ENCODE measurements at regions not wholly inside any gene's neighbourhood (a gene's known extent, or its start where the extent isn't known, plus 50 kb on each side); places are given as distances from the start of the nearest gene placed in this dataset.

DNA sequence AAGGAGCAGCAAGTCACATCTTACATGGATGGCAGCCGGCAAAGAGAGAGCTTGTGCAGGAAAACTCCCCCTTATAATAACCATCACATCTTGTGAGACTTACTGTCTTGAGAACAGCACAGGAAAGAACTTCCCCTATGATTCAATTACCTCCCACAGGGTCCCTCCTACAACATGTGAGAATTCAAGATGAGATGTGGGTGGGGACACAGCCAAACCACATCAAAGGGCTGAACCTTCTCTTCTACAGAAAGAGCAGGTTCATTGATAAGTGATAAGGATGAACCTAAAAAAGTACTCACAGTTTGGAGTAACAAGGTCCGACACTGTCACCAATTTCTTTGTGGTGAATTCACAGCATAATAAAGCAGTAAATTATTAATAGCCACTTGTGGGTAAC is 422.2 kb upstream of the FSIP2 start:
- Histone ChIP-seq H3K27ac (ENCODE audit: low read depth, low read length) (no peak overlapping the region), H3K27me3 (ENCODE audit: control insufficient read depth, insufficient read depth, low read length) (no peaks in the 10 kb centered on the region), H3K9me3 (ENCODE audit: control insufficient read depth, insufficient read depth, low read length) (no peaks in the 10 kb centered on the region), H3K4me3 (ENCODE audit: low read depth, low read length) (no peak overlapping the region), H3K36me3 (ENCODE audit: control insufficient read depth, insufficient read depth, low read length) (no peaks in the 10 kb centered on the region), H3K4me1 (ENCODE audit: control insufficient read depth, insufficient read depth, low read length) (no peaks in the 10 kb centered on the region)
- no CpG with 5 or more reads among the region's 2 CpGs for WGBS (ENCODE audit: insufficient coverage)
- no peak for DNase-seq (ENCODE audit: low read depth in 4 of 6, low spot score in 6 of 6)

DNA sequence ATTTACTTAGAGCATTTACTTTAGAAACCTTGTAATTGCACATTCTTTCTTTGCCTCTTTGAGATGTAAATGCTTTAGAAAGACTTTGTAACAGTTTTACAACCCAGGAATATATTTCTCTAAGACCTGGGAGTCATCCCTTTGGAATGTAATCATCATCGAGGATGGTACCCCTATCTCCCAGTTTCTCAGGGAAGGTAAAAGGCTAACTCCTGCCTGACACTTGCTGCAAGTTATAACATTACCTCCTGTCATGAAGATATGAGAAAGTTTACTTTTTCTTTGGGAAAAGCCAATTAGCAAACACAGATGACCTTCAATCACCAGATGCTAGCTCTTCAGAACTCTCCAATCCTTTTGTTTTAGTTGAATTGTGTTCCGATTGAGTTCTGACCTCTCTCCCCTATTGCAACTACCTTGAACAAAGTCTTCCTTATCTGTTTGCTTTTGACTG is 420.3 kb upstream of the FSIP2 start:
- H3K27me3 ChIP-seq (ENCODE audit: control insufficient read depth, insufficient read depth, low read length) = no peaks in the 10 kb centered on the region

DNA sequence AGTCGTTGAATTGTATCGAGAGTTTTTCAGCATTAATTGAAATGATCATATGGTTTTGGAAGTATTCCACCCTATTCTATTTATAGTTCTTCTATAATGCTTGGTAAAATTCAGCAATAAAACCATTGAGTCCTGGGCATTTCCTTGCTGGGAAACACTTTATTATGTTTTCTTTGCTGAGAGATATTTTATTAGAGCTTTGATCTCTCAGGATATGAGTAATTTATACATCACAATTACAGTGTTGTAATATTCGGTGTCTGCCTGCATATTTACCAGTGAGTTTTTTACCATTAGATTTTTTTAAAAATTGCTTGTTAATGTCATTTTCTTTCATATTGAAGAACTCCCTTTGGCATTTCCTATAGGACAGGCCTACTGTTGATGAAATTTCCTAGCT is 402.7 kb upstream of the FSIP2 start:
- DNase-seq (ENCODE audit: low read depth in 4 of 6, low spot score in 6 of 6) = no peak
- WGBS (ENCODE audit: insufficient coverage) = no CpG with 5 or more reads among the region's 3 CpGs

More for the DNA sequence above, 420.3 kb upstream of the FSIP2 start:
- no peaks in the 10 kb centered on the region for H3K36me3 ChIP-seq (ENCODE audit: control insufficient read depth, insufficient read depth, low read length)
- H3K9me3 ChIP-seq (ENCODE audit: control insufficient read depth, insufficient read depth, low read length) = no peaks in the 10 kb centered on the region
- H3K4me3 ChIP-seq (ENCODE audit: low read depth, low read length) = no peak overlapping the region
- H3K4me1 ChIP-seq (ENCODE audit: control insufficient read depth, insufficient read depth, low read length) = no peaks in the 10 kb centered on the region
- no CpG with 5 or more reads among the region's 2 CpGs for WGBS (ENCODE audit: insufficient coverage)
- no peak overlapping the region for H3K27ac ChIP-seq (ENCODE audit: low read depth, low read length)
- DNase-seq (ENCODE audit: low read depth in 4 of 6, low spot score in 6 of 6) = no peak

DNA sequence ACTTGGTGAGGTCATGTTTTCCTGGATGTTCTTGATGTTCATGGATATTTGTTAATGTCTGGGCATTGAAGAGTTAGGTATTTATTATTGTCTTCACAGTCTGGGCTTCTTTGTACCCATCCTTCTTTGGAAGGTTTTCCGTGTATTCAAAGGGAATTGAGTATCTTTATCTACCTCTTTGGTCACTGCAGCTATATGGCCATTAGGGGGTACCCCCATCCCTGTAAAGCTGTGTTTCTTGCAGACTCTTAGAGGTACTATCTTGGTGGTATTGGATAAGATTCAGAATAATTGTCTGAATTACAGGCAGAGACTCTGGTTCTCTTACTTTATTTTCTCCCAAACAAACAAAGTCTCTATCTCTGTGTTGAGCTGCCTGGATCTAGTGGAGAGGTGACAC is 401.6 kb upstream of the FSIP2 start:
- Histone ChIP-seq H3K36me3 (ENCODE audit: control insufficient read depth, insufficient read depth, low read length) (no peaks in the 10 kb centered on the region), H3K4me3 (ENCODE audit: low read depth, low read length) (no peak overlapping the region), H3K27me3 (ENCODE audit: control insufficient read depth, insufficient read depth, low read length) (no peaks in the 10 kb centered on the region), H3K27ac (ENCODE audit: low read depth, low read length) (no peak overlapping the region), H3K9me3 (ENCODE audit: control insufficient read depth, insufficient read depth, low read length) (no peaks in the 10 kb centered on the region), H3K4me1 (ENCODE audit: control insufficient read depth, insufficient read depth, low read length) (no peaks in the 10 kb centered on the region)
- DNase-seq (ENCODE audit: low read depth in 4 of 6, low spot score in 6 of 6) = no peak
- WGBS (ENCODE audit: insufficient coverage) = no CpG with 5 or more reads among the region's 1 CpG

More for the DNA sequence above, 402.7 kb upstream of the FSIP2 start:
- Histone ChIP-seq H3K27me3 (ENCODE audit: control insufficient read depth, insufficient read depth, low read length) (no peaks in the 10 kb centered on the region), H3K27ac (ENCODE audit: low read depth, low read length) (no peak overlapping the region), H3K4me1 (ENCODE audit: control insufficient read depth, insufficient read depth, low read length) (no peaks in the 10 kb centered on the region), H3K36me3 (ENCODE audit: control insufficient read depth, insufficient read depth, low read length) (no peaks in the 10 kb centered on the region), H3K4me3 (ENCODE audit: low read depth, low read length) (no peak overlapping the region), H3K9me3 (ENCODE audit: control insufficient read depth, insufficient read depth, low read length) (no peaks in the 10 kb centered on the region)

DNA sequence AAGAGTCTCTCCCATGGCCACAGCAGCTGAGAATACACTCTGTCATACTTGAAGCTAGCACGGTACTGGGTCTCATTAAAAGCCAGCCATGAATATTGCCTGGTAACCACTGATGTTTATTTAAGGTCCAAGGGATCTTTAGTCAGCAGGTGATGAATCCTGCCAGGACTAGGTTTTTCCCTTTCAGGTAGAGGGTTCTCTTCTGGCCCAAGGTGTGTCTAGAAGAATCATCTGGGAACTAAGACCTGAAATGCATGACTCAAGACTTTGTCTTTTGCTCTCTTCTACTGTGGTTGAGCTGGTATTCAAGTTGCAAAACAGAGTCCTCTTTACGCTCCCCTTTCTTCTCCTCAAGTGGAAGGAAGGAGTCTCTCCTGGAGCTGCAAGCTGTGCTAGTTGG is 400.5 kb upstream of the FSIP2 start:
- 100% methylated on average over 1 of the region's 2 CpGs for WGBS (ENCODE audit: insufficient coverage)
- DNase-seq (ENCODE audit: low read depth in 4 of 6, low spot score in 6 of 6) = no peak

DNA sequence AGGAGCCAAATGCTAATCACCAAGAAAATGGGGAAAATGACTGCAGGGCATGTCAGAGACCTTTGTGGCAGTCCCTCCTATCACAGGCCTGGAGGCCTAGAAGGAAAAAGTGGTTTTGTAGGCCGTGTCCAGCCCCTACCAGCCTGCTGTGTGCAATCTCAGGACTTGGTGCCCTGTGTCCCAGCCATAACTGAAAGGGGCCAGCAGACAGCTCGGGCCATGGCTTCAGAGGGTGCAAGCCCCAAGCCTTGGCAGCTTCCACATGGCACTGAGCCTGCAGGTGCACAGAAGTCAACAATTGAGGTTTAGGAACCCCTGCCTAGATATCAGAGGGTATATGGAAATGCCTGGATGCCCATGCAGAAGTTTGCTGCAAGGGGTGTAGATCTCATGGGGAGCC is 391.2 kb upstream of the FSIP2 start:
- H3K4me1 ChIP-seq (ENCODE audit: control insufficient read depth, insufficient read depth, low read length) = no peaks in the 10 kb centered on the region
- WGBS (ENCODE audit: insufficient coverage) = 73% methylated on average over 2 of the region's 2 CpGs
- H3K9me3 ChIP-seq (ENCODE audit: control insufficient read depth, insufficient read depth, low read length) = no peaks in the 10 kb centered on the region
- H3K36me3 ChIP-seq (ENCODE audit: control insufficient read depth, insufficient read depth, low read length) = no peaks in the 10 kb centered on the region
- H3K27me3 ChIP-seq (ENCODE audit: control insufficient read depth, insufficient read depth, low read length) = no peaks in the 10 kb centered on the region
- no peak overlapping the region for H3K4me3 ChIP-seq (ENCODE audit: low read depth, low read length)
- no peak overlapping the region for H3K27ac ChIP-seq (ENCODE audit: low read depth, low read length)
- no peak for DNase-seq (ENCODE audit: low read depth in 4 of 6, low spot score in 6 of 6)

More for the DNA sequence above, 400.5 kb upstream of the FSIP2 start:
- Histone ChIP-seq H3K27ac (ENCODE audit: low read depth, low read length) (no peak overlapping the region), H3K9me3 (ENCODE audit: control insufficient read depth, insufficient read depth, low read length) (no peaks in the 10 kb centered on the region), H3K27me3 (ENCODE audit: control insufficient read depth, insufficient read depth, low read length) (no peaks in the 10 kb centered on the region), H3K4me3 (ENCODE audit: low read depth, low read length) (no peak overlapping the region), H3K4me1 (ENCODE audit: control insufficient read depth, insufficient read depth, low read length) (no peaks in the 10 kb centered on the region), H3K36me3 (ENCODE audit: control insufficient read depth, insufficient read depth, low read length) (no peaks in the 10 kb centered on the region)

DNA sequence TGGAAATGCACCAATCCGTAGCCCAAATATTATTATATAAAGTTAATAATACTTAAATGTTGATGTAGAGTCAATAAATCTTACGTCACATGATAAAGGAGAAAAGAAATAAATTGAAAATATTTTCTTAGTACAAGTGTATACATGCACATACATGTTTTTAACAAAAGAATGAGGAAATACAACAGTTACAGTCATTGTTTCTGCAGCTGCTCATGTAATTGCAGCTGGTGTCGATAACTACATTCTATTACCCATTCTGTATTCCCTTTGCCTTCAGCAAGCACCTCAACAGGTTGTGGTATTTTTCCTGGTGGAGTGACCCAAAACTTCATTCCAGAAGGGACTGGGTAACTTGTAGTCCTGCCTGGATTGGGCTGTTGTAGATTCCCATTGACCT is 377.8 kb upstream of the FSIP2 start:
- Histone ChIP-seq H3K4me1 (ENCODE audit: control insufficient read depth, insufficient read depth, low read length) (no peaks in the 10 kb centered on the region), H3K36me3 (ENCODE audit: control insufficient read depth, insufficient read depth, low read length) (no peaks in the 10 kb centered on the region), H3K27me3 (ENCODE audit: control insufficient read depth, insufficient read depth, low read length) (no peaks in the 10 kb centered on the region), H3K4me3 (ENCODE audit: low read depth, low read length) (no peak overlapping the region), H3K9me3 (ENCODE audit: control insufficient read depth, insufficient read depth, low read length) (no peaks in the 10 kb centered on the region), H3K27ac (ENCODE audit: low read depth, low read length) (no peak overlapping the region)
- no peak for DNase-seq (ENCODE audit: low read depth in 4 of 6, low spot score in 6 of 6)
- no CpG with 5 or more reads among the region's 3 CpGs for WGBS (ENCODE audit: insufficient coverage)

DNA sequence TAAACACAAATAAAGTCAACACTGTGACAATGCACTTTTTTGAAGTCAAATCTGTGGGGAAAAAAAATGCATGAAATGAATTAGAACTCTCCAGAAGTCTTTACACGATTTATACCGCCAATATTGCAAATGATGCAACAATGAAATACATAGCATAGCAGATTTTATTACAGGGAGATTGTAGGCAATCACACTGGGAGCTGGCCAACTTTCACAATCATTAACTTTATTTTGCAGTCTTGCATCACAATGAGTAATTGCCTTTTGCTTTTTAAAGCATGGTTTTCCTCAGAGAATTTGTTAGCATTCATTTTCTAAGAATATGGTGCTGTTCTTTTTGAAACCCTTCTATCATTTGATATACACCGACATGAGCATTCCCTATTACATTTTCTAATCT is 366.4 kb upstream of the FSIP2 start:
- peak in 1 of 6 donors; percentile 6 for DNase-seq (ENCODE audit: low read depth in 4 of 6, low spot score in 6 of 6)

DNA sequence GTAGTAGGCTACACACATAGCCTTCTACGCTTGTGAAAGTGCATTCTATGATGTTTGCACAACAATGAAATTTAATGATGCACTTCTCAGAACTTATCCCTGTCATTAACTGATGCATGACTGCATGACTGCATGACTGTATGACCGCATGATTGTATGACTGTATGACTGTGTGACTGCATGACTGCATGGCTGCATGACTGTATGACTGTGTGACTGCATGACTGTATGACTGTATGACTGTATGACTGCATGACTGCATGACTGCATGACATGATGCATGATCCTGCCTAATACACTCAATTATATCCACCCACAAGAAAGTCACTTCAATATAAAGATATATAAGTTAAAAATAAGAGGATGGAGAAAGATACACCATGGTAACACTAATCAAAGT is 365.4 kb upstream of the FSIP2 start:
- no peaks in the 10 kb centered on the region for H3K4me1 ChIP-seq (ENCODE audit: control insufficient read depth, insufficient read depth, low read length)
- H3K4me3 ChIP-seq (ENCODE audit: low read depth, low read length) = no peak overlapping the region
- no peaks in the 10 kb centered on the region for H3K9me3 ChIP-seq (ENCODE audit: control insufficient read depth, insufficient read depth, low read length)
- no peak overlapping the region for H3K27ac ChIP-seq (ENCODE audit: low read depth, low read length)
- H3K27me3 ChIP-seq (ENCODE audit: control insufficient read depth, insufficient read depth, low read length) = no peaks in the 10 kb centered on the region
- no peak for DNase-seq (ENCODE audit: low read depth in 4 of 6, low spot score in 6 of 6)
- no peaks in the 10 kb centered on the region for H3K36me3 ChIP-seq (ENCODE audit: control insufficient read depth, insufficient read depth, low read length)
- 100% methylated on average over 1 of the region's 2 CpGs for WGBS (ENCODE audit: insufficient coverage)

More for the DNA sequence above, 366.4 kb upstream of the FSIP2 start:
- Histone ChIP-seq H3K27ac (ENCODE audit: low read depth, low read length) (no peak overlapping the region), H3K27me3 (ENCODE audit: control insufficient read depth, insufficient read depth, low read length) (no peaks in the 10 kb centered on the region), H3K4me3 (ENCODE audit: low read depth, low read length) (no peak overlapping the region), H3K9me3 (ENCODE audit: control insufficient read depth, insufficient read depth, low read length) (no peaks in the 10 kb centered on the region), H3K36me3 (ENCODE audit: control insufficient read depth, insufficient read depth, low read length) (no peaks in the 10 kb centered on the region), H3K4me1 (ENCODE audit: control insufficient read depth, insufficient read depth, low read length) (no peaks in the 10 kb centered on the region)
- no CpG with 5 or more reads among the region's 3 CpGs for WGBS (ENCODE audit: insufficient coverage)

DNA sequence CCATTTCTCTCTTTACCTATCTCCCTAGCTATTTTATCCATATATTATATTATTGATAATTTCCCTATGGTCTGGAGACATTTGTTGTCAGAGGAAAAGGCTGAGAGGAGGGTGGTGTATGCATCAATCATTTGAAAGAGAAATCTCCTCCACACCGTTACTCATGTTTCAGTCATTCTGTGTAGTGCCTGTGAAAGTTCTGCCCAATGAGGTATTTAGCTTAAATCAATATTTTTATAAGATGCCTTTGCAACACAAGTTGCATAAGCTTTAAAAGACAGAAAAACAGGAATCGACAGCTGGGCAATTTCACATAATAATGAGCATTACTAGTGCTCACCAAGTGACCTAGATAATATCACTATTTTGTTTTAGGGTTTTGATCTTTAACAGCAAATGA is 363.7 kb upstream of the FSIP2 start:
- Histone ChIP-seq H3K9me3 (ENCODE audit: control insufficient read depth, insufficient read depth, low read length) (no peaks in the 10 kb centered on the region), H3K27ac (ENCODE audit: low read depth, low read length) (no peak overlapping the region), H3K4me1 (ENCODE audit: control insufficient read depth, insufficient read depth, low read length) (no peaks in the 10 kb centered on the region), H3K27me3 (ENCODE audit: control insufficient read depth, insufficient read depth, low read length) (no peaks in the 10 kb centered on the region), H3K36me3 (ENCODE audit: control insufficient read depth, insufficient read depth, low read length) (no peaks in the 10 kb centered on the region), H3K4me3 (ENCODE audit: low read depth, low read length) (no peak overlapping the region)
- no peak for DNase-seq (ENCODE audit: low read depth in 4 of 6, low spot score in 6 of 6)
- WGBS (ENCODE audit: insufficient coverage) = no CpG with 5 or more reads among the region's 2 CpGs
